GM18511 (cell line): ENCODE measurements at regions not wholly inside any gene's neighbourhood (a gene's known extent, or its start where the extent isn't known, plus 50 kb on each side); places are given as distances from the start of the nearest gene placed in this dataset.
A peak's percentile ranks its signal among the peaks of the same experiment; 100 is the strongest.
"Not testable (repeated sequence)": the region's sequence is repeated elsewhere in the genome, so short reads cannot be mapped to it uniquely, and the experiment has no call there.

Source experiments
- ATAC-seq: cut with Tn5 transposase; IDR thresholded peaks from one replicate; pipeline ENCODE4 v1.9.1; 2021; ENCODE audit warnings: mild to moderate bottlenecking, moderate library complexity; ENCODE audit not compliant: unreplicated experiment

DNA sequence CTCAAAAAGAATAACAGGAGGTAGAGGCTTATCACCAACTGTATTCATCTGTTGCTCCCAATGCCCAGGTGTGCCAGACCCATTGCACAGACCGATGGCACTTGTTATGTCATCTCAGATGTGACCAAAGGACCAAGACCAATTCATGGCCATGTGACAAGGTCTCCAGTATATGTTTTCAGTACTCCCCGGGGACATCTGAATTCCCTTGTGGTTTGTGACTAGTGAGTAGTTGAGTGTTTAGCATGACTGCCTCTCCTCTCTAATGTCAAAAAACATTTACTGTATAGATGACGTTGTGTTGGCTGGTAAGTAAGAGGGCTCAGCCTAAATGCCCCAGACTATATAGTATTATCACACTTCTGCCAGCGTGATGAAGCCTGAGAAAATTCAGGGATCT lies 202.1 kb upstream of the SMIM30 start:
- ATAC-seq, result no peak

GRCh38 chr7:113314594-113314993 lies 196.2 kb upstream of the SMIM30 start:
- ATAC-seq, result no peak

DNA sequence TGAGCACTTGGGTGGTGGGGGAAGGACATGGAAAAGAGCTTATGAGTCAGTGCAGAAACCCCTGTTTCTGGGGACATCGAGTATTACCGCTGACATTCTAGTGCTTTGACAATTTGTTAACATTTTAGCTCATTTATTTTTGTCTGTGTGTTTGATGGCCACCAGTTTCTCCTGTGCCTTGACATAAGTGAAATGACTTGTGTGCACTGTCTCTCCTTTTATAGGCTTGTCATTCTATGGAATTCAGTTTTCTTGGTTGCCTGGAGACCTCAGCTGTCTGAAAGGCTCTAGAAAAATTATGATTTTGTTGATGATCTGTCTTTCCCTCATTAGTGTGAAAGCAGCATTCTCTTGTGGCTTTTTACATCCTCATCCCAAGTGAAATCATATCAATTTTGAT lies 190.0 kb upstream of the SMIM30 start:
- ATAC-seq, result no peak

DNA sequence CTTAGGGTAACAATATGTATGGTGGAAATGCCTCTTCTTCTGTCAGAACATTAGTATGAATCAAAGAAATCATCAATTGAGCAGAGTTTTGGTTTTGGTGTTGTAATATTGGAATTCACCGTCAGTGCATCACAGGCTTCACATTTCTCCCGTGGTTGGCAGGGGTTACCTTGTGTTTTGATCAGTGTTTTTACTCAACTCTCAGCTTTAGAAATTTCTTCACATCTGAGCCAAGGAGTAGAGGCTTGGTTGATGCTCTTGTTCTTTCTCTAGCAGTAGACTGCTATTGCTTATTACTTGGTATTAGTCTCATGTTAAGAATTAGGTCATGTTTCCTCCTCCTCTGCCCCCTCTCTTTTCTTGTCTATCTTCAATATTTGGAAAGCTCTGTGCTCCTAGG lies 188.8 kb upstream of the SMIM30 start:
- ATAC-seq, result no peak

DNA sequence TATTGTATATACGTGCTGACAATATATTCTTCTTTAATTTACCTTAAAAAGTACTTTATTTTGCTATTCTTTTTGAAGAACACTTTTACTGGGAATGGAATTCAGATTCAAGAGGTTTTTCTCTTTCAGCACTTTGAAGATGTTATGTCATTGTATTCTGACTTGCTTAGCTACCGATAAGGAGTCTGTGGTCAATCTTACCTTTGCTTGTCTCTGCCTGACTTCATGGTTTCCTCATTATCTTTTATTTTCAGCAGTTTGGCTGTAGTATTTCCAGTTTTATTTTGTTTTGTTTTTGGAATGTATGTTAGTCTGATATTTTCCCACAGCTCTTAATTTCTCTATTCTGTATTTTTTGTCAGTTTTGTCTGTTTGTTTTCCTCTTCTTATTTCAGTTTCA lies 187.9 kb upstream of the SMIM30 start:
- no peak for ATAC-seq

DNA sequence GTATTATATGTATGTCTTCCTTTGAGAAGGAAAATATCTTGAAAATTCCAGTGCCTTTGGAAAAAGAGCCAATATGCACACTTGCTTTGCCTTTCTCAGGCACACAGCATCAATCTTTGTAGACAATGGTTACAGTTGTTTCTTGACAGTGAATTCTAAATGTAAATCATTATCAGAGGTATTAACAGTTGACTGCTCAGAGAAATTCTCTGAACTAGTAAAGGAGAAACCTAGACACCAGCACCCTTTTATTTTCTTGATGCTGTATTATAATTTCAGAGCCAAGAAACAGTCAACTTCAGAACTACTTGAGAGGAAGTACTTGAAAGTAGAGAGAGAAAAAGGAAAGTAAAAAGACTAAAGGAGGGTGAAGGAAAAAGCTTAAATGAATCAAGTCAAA lies 185.8 kb upstream of the SMIM30 start:
- ATAC-seq, result no peak

GRCh38 chr7:113303388-113303787 lies 185.0 kb upstream of the SMIM30 start:
- not testable (repeated sequence) for ATAC-seq

GRCh38 chr7:113301983-113302382 lies 183.6 kb upstream of the SMIM30 start:
- ATAC-seq, result no peak

DNA sequence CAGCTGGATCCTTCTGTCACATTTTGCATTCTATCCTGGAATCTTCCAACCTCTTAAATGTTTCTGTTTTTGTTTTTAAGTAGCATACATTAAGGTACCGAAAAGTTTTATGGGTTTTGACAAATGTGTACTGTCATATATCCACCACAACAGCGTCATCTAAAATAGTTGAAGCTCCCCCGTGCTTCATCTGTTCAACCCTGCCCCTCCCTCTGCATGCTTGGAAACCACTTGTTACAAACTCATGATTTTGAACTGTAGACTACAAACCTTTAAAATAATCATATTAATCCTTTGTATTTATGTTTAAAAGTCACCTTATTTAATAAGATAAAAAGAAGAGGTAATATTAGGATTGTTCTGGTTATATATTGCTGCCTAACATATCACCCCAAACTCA lies 182.8 kb upstream of the SMIM30 start:
- ATAC-seq, result no peak

DNA sequence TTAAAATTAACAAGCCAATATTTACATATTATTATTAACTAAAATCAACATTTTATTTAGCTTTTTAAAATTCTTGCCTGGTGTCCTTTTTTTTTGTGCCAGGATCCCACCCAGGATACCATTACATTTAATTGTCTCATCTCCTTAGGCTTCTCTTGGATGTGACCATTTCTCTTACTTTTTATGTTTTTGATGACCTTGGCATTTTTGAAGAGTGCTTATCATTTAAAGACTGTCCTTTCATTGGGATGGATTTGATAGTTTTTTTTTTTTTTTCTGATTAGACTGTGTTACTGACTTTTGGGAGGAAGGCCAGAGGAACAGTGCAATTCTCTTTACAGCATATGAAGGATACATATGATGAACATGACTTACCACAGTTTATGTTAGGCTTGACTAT lies 181.4 kb upstream of the SMIM30 start:
- no peak for ATAC-seq

- no peak for ATAC-seq
Observed at GRCh38 chr7:113298501-113298900, 180.1 kb upstream of the SMIM30 start.

- no peak for ATAC-seq
Observed at GRCh38 chr7:113294750-113295149, 176.4 kb upstream of the SMIM30 start.

- ATAC-seq, result no peak
Observed at GRCh38 chr7:113292105-113292504, 173.8 kb upstream of the SMIM30 start.

- no peak for ATAC-seq
Observed at GRCh38 chr7:113291058-113291457, 172.7 kb upstream of the SMIM30 start.

DNA sequence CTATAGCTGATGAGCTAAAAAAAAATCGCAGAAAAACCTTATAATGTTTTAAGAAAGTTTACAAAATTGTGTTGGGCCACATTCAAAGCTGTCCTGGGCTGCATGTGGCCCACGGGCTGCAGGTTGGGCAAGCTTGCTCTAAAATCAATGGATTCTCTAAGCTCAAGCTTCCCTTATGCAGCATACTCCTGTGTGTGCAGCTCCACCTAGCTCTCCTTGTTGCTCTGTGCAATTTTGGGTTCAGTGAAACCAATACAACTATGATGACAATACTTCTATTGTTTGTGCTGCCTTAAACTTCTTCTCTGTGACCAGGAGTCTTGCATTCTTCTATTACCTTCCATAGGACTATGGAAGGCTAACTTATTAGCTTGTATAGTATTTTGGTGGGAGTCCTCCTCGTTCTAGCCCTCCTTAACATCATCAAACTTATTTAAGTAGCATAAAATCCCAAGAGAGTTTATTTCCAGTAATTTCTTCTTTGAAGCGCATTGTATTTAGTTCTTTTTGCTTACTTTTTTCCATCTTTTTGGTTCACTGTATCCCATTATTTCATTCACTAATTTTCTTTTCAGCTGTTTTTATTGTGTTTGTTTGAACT lies 170.9 kb upstream of the SMIM30 start:
- ATAC-seq, result peak; percentile 79

GRCh38 chr7:113285411-113285810 lies 167.1 kb upstream of the SMIM30 start:
- ATAC-seq, result no peak

DNA sequence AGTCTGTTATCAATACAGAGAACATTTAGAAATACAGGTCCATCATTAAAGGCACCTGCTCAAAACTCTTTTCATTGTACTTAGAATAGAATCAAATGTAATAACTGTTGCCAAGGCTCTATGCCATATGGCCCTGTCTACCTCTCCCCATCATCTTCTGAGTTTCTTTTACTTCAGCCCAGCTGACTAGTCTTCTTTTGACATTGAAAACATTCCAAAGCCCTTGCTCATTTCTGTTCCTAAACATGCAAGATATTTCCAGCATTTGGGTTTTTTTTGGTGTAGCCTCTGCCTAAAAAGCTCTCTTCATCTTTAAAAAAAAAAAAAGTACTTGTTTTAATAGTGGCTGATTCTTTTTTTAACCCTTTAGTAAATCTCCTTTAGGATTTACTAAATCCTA lies 165.5 kb upstream of the SMIM30 start:
- ATAC-seq, result no peak

GRCh38 chr7:113282875-113283274 lies 164.5 kb upstream of the SMIM30 start:
- no peak for ATAC-seq

GRCh38 chr7:113281223-113281622 lies 162.9 kb upstream of the SMIM30 start:
- no peak for ATAC-seq

GRCh38 chr7:113279256-113279655 lies 160.9 kb upstream of the SMIM30 start:
- ATAC-seq, result no peak

- ATAC-seq, result no peak
Observed at GRCh38 chr7:113270790-113271189, 152.4 kb upstream of the SMIM30 start.

DNA sequence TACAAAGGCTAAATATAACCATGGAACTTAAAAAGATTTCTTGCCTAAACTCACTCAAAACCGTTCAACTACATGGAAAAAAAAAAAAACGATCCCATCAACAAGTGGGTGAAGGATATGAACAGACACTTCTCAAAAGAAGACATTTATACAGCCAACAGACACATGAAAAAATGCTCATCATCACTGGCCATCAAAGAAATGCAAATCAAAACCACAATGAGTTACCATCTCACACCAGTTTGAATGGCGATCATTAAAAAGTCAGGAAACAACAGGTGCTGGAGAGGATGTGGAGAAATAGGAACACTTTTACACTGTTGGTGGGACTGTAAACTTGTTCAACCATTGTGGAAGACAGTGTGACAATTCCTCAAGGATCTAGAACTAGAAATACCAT lies 151.2 kb upstream of the SMIM30 start:
- not testable (repeated sequence) for ATAC-seq

DNA sequence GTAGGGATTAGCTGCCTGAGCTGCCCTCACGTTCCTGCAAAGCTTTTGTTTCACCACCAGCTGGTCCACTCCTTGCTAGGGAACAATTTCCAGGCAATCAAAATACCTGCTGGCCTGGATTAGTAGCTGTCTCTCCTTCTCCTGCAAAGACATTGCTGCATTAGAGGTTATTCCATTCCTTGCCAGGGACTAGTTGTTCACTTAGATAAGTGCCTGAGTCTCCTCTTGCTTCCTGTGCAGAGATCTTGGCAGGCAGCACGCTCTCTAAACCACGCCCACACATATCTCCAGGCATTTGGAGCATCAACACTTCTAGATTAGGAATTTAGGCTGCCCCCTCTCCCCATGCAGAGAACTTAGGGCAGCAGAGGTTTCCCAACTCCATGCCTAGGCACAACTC lies 150.4 kb upstream of the SMIM30 start:
- no peak for ATAC-seq

- no peak for ATAC-seq
Observed at GRCh38 chr7:113267885-113268284, 149.5 kb upstream of the SMIM30 start.
